ENCODE measurements at regions not wholly inside any gene's neighbourhood (a gene's known extent, or its start where the extent isn't known, plus 50 kb on each side); places are given as distances from the start of the nearest gene placed in this dataset.

GRCh38 chr9:643966-644365 is 197.5 kb upstream of the DMRT1 start:
- Histone ChIP-seq H3K4me3 (ENCODE audit: low read depth, low read length) (no peak overlapping the region), H3K9me3 (ENCODE audit: control insufficient read depth, insufficient read depth, low read depth, low read length) (no peaks in the 10 kb centered on the region), H3K27ac (ENCODE audit: extremely low read depth, low read depth, low read length) (no peak overlapping the region), H3K4me1 (ENCODE audit: control insufficient read depth, insufficient read depth, low read length) (no peaks in the 10 kb centered on the region), H3K36me3 (ENCODE audit: control insufficient read depth in 2 of 2, insufficient read depth in 1 of 2, low read length in 2 of 2) (no peaks in the 10 kb centered on the region)
- TF ChIP-seq ZFP69B (tag by site-specific recombination; IDR thresholded peaks at IDR 0.05): no peak
- TF ChIP-seq KLF9 (tag by site-specific recombination; IDR thresholded peaks at IDR 0.05; ENCODE audit: low read depth): no peak
- no peak for TF ChIP-seq SP7 (tag by site-specific recombination; IDR thresholded peaks at IDR 0.05)
- ChIA-PET POLR2A (no interaction called here), CTCF (no interaction called here)

- H3K4me3 ChIP-seq (ENCODE audit: low read depth, low read length): no peak overlapping the region
- TF ChIP-seq ZNF146 (tag by site-specific recombination; IDR thresholded peaks at IDR 0.05): no peak
- TF ChIP-seq ZNF792 (tag by site-specific recombination; IDR thresholded peaks at IDR 0.05): no peak
- TF ChIP-seq HIC1 (tag by site-specific recombination; IDR thresholded peaks at IDR 0.05): no peak
- no peak for TF ChIP-seq ZFP37 (tag by site-specific recombination; IDR thresholded peaks at IDR 0.05)
- no peak for TF ChIP-seq SP2 (tag by site-specific recombination; IDR thresholded peaks at IDR 0.05)
- TF ChIP-seq ZNF175 (tag by site-specific recombination; IDR thresholded peaks at IDR 0.05): no peak
- POLR2A ChIA-PET: no interaction called here
- H3K36me3 ChIP-seq (ENCODE audit: control insufficient read depth in 2 of 2, insufficient read depth in 1 of 2, low read length in 2 of 2): no peaks in the 10 kb centered on the region
- no peak overlapping the region for H3K27ac ChIP-seq (ENCODE audit: extremely low read depth, low read depth, low read length)
- CTCF ChIA-PET: interaction anchor here (1.0 kb wide), 1 partner anchor 10 kb away, joined by 3 read pairs; no protein-coding TSS in a partner anchor
- H3K4me1 ChIP-seq (ENCODE audit: control insufficient read depth, insufficient read depth, low read length): no peaks in the 10 kb centered on the region
- H3K9me3 ChIP-seq (ENCODE audit: control insufficient read depth, insufficient read depth, low read depth, low read length): no peaks in the 10 kb centered on the region
Measured at GRCh38 chr9:647522-647921, 194.0 kb upstream of the DMRT1 start.

- Histone ChIP-seq H3K4me1 (ENCODE audit: control insufficient read depth, insufficient read depth, low read length) (no peaks in the 10 kb centered on the region), H3K36me3 (ENCODE audit: control insufficient read depth in 2 of 2, insufficient read depth in 1 of 2, low read length in 2 of 2) (no peaks in the 10 kb centered on the region), H3K27ac (ENCODE audit: extremely low read depth, low read depth, low read length) (no peak overlapping the region), H3K4me3 (ENCODE audit: low read depth, low read length) (no peak overlapping the region), H3K9me3 (ENCODE audit: control insufficient read depth, insufficient read depth, low read depth, low read length) (no peaks in the 10 kb centered on the region)
- ChIA-PET POLR2A (no interaction called here), CTCF (interaction anchor here (0.5 kb wide), 1 partner anchor 185 kb away, joined by 4 read pairs; no protein-coding TSS in a partner anchor)
- TF ChIP-seq KLF16 (tag by site-specific recombination; IDR thresholded peaks at IDR 0.05) (no peak), SETDB1 (IDR thresholded peaks at IDR 0.05; ENCODE audit: insufficient read length, low read length) (no peak), ZNF221 (tag by site-specific recombination; IDR thresholded peaks at IDR 0.05; ENCODE audit: borderline replicate concordance) (no peak), ZBTB6 (tag by site-specific recombination; IDR thresholded peaks at IDR 0.05) (no peak), INSM2 (tag by site-specific recombination; IDR thresholded peaks at IDR 0.05) (no peak), ZNF473 (tag by site-specific recombination; IDR thresholded peaks at IDR 0.05) (no peak), SCRT1 (tag by site-specific recombination; IDR thresholded peaks at IDR 0.05; ENCODE audit: borderline replicate concordance) (no peak), ZNF747 (tag by site-specific recombination; IDR thresholded peaks at IDR 0.05) (no peak)
Measured at GRCh38 chr9:649128-650074, 192.1 kb upstream of the DMRT1 start.

Measured in HEK293 (cell line).